Immature natural killer cell (primary cell): ENCODE measurements at regions not wholly inside any gene's neighbourhood (a gene's known extent, or its start where the extent isn't known, plus 50 kb on each side); places are given as distances from the start of the nearest gene placed in this dataset.

ENCODE experiments used
- DNase-seq, 3 donors: peaks; one replicate each; pipeline ENCODE4 v3.0.0; 2022; ENCODE audit warnings: mixed read lengths in 1 of 3
- H3K27ac Mint-ChIP-seq, 6 donors: one replicate each; pipeline ENCODE4 v1.8.0; 2020; ENCODE audit warnings: mixed read lengths in 6 of 6, mild to moderate bottlenecking in 5 of 6, inconsistent platforms in 4 of 6, moderate library complexity in 3 of 6
- H3K27me3 Mint-ChIP-seq, 3 donors: one replicate each; pipeline ENCODE4 v1.8.0; 2020 to 2021; ENCODE audit warnings: low read depth in 3 of 3, mild to moderate bottlenecking in 3 of 3, mixed read lengths in 3 of 3, moderate library complexity in 3 of 3, inconsistent platforms in 1 of 3
- H3K36me3 Mint-ChIP-seq, 3 donors: one replicate each; pipeline ENCODE4 v1.8.0; 2020; ENCODE audit warnings: mixed read lengths in 3 of 3, inconsistent platforms in 2 of 3, mild to moderate bottlenecking in 2 of 3
- H3K4me1 Mint-ChIP-seq, 2 donors: one replicate each; pipeline ENCODE4 v1.8.0; 2020; ENCODE audit warnings: inconsistent platforms in 2 of 2, mild to moderate bottlenecking in 2 of 2, mixed read lengths in 2 of 2, moderate library complexity in 1 of 2
- H3K4me3 Mint-ChIP-seq, 5 donors: one replicate each; pipeline ENCODE4 v1.8.0; 2020; ENCODE audit warnings: mild to moderate bottlenecking in 5 of 5, mixed read lengths in 5 of 5, inconsistent platforms in 3 of 5, moderate library complexity in 3 of 5
- H3K9me3 Mint-ChIP-seq, 6 donors: one replicate each; pipeline ENCODE4 v1.8.0; 2020; ENCODE audit warnings: mild to moderate bottlenecking in 6 of 6, mixed read lengths in 6 of 6, inconsistent platforms in 4 of 6, moderate library complexity in 3 of 6

DNA sequence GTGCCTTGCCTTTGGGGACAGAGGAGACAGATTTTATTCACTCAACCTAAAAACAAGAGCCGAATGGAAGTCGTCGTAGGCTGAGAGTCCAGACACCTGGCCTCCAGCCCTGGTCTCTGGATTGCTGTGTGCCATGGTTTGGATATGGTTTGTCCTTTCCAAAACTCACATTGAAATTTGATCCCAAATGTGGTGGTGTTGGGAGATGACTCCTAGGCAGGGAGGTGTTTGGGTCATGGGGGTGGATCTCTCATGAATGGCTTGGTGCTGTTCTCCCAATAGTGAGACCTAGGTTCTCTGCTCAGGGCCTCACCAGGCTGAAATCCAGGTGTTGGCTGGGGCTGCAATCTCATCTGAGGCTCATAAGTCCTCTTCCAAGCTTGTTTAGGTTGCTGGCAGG, 75.5 kb downstream of the FOXD2 start:
- Mint-ChIP-seq H3K9me3 (peaks cover 0 to 10% (median 0%) of the 10 kb centered on the region in 6 donors), H3K36me3 (no peaks in the 10 kb centered on the region), H3K27me3 (peaks cover 11 to 35% (median 18%) of the 10 kb centered on the region in 3 donors), H3K27ac (no peak overlapping the region), H3K4me1 (peaks cover 2 to 5% of the 10 kb centered on the region in 2 donors), H3K4me3 (no peak overlapping the region)
- DNase-seq: no peak

DNA sequence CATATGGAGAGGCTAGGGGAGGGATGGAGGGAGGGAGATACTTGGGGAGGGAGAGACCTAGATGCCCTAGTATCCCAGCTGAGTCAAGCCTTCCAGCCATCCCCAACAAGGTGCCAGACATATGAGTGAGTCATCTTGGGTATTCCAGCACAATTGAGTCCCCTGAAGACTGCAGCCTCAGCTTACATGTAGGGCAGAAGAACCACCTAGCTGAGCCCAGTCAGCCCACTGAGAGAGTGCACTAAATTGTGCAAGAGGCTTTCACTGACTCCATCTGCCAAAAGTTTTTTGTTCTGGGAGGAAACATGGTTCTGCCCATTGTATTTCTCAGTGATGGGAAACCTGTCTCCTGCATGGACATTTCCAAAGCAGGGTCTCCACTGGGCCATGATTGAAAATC, 76.4 kb downstream of the FOXD2 start:
- Mint-ChIP-seq H3K9me3 (peaks cover 0 to 10% (median 0%) of the 10 kb centered on the region in 6 donors), H3K27me3 (peaks cover 10 to 29% (median 17%) of the 10 kb centered on the region in 3 donors), H3K4me3 (no peak overlapping the region), H3K27ac (no peak overlapping the region), H3K4me1 (no peaks in the 10 kb centered on the region), H3K36me3 (no peaks in the 10 kb centered on the region)
- no peak for DNase-seq

DNA sequence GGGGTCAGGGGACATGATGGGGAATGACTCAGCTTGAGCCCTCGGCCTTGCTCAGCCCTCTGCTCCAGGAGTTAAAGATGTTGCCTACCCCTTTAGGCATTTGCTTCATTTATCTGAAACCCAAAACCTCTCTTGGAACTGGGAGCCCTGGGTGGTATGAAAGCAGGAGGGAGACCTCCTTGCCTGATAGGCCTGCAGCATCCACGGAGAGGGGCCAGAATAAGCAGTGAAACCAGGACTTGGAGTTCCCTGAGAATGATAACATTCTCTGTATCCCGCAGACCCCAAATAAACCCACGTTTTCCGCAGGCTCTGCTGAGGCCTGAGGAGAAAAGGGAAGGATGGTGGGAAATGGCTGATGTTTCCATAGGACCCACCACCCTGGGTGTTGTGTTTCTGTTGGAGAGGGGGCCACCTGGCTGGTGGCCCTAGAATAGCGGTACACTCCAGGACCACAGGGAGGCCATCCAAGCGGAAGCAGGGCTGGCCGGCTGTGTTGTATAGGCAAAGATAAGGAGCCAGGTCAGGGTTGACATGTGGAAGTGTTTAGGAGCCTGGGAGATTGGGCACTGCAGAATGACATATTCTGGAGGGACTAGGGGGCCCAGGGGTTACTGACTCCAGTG, 77.4 kb downstream of the FOXD2 start:
- Mint-ChIP-seq H3K9me3 (peaks cover 0 to 10% (median 0%) of the 10 kb centered on the region in 6 donors), H3K4me1 (no peaks in the 10 kb centered on the region), H3K27ac (no peak overlapping the region), H3K27me3 (peaks cover 5 to 20% (median 11%) of the 10 kb centered on the region in 3 donors), H3K4me3 (no peak overlapping the region), H3K36me3 (no peaks in the 10 kb centered on the region)
- no peak for DNase-seq

DNA sequence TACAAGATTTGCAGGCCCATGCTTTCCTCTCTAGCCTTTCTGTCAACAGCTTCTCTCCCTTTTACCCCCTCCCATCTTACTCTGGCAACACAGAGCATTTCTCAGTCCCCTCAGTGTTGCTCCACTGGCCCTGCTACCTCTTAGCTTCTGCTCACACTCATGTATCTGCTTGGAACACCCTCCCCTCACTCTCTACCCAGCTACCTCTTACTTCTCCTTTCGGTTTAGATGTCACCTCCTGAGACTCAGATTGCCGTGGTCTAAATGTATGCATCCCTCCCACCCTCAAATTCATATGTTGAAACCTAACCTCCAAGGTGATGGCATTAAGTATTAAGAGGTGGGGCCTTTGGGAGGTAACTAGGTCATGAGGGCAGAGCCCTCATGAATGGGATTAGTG, 80.1 kb downstream of the FOXD2 start:
- peaks cover 2 to 12% (median 6%) of the 10 kb centered on the region in 3 donors for H3K27me3 Mint-ChIP-seq

DNA sequence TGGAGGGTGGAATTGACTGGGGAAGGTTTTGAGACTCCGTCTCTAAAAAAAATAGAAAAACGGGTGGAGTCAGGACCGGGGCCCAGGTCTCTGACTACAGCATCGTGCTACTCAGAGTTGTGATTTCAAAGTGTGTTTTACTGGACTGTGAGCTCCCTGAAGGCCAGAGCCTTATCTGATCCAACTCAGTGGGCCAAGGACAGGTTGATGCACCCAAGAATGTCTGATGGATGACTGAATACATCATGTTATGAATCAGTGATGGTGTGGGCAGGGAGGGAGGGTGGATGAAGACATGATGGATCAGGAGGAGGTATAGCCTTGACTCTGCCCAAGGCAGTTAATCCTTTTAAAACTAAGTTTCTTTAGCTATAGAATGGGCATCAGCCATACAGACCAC, 81.6 kb downstream of the FOXD2 start:
- DNase-seq: no peak
- H3K4me1 Mint-ChIP-seq: no peaks in the 10 kb centered on the region
- H3K4me3 Mint-ChIP-seq: no peak overlapping the region
- H3K9me3 Mint-ChIP-seq: peaks cover 0 to 3% (median 0%) of the 10 kb centered on the region in 6 donors
- H3K27me3 Mint-ChIP-seq: peaks cover 8 to 11% (median 8%) of the 10 kb centered on the region in 3 donors
- H3K27ac Mint-ChIP-seq: no peak overlapping the region
- no peaks in the 10 kb centered on the region for H3K36me3 Mint-ChIP-seq

More for the DNA sequence above, 80.1 kb downstream of the FOXD2 start:
- H3K4me1 Mint-ChIP-seq: no peaks in the 10 kb centered on the region
- DNase-seq: no peak
- no peak overlapping the region for H3K27ac Mint-ChIP-seq
- H3K4me3 Mint-ChIP-seq: no peak overlapping the region
- no peaks in the 10 kb centered on the region for H3K36me3 Mint-ChIP-seq
- peaks cover 0 to 10% (median 0%) of the 10 kb centered on the region in 6 donors for H3K9me3 Mint-ChIP-seq

DNA sequence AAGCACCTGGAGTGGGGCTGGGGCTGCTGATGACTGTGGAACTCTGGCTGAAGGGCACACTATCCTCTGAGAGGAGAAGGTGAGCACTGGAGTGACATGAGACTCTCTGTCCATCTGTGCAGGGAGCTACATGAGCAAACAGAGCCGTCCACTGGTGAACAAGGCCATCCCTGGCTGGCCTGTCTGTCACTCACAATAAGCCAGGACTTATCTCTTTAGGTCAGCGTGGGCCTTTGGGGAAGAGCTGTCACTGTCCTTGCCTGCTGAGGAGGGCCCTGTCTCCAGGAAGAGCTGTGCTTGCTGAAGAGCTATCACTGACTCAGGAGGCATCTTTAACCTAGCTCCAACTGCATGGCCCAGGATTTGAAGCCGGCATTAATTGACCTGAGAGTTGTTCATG, 82.1 kb downstream of the FOXD2 start:
- peaks cover 10 to 12% (median 11%) of the 10 kb centered on the region in 3 donors for H3K27me3 Mint-ChIP-seq

DNA sequence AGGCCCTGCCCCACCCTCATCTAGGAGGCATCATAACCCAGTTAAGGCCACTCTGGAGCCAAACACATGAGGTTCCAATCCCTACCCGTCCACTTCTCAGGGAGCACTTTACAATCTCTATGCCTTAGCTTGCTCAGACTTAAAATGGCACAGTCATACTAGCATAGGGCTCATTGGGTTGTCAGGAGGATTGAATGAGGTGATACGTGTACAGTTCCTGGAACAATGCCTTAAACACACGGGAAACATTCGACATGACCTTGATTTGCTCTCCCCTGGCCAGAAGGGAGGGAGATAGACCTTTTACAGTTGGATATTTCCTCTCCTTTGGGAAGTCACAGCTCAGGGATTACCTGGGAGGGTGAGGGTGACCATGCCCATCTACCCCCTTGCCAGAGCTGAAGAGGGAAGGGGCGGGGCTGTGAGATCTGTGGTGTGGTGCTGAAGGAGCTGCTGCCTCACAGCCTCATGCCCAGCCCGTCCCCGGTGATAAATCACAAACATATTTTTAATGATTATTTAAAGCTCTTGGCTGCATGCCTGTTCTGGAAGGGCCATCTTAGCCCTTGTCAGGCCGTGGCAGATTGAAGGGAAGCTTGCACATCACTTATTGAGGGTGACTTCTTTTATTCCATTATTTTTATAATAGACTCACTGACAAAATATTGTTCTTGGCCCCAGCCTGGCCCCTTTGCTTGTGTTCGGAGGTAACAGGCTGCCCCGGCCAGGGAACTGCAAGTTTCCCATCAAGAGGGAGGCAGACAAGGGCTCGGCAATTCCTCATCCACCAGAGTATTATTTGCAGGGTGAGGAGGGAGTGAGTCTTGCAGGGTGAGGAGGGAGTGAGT, 83.4 kb downstream of the FOXD2 start:
- H3K27me3 Mint-ChIP-seq: peaks cover 8 to 13% (median 13%) of the 10 kb centered on the region in 3 donors
- H3K4me1 Mint-ChIP-seq: no peaks in the 10 kb centered on the region
- no peak overlapping the region for H3K27ac Mint-ChIP-seq
- DNase-seq: no peak
- H3K4me3 Mint-ChIP-seq: no peak overlapping the region
- no peaks in the 10 kb centered on the region for H3K9me3 Mint-ChIP-seq
- no peaks in the 10 kb centered on the region for H3K36me3 Mint-ChIP-seq

More for the DNA sequence above, 82.1 kb downstream of the FOXD2 start:
- Mint-ChIP-seq H3K36me3 (no peaks in the 10 kb centered on the region), H3K9me3 (peaks cover 0 to 2% (median 0%) of the 10 kb centered on the region in 6 donors), H3K4me1 (no peaks in the 10 kb centered on the region), H3K4me3 (no peak overlapping the region), H3K27ac (no peak overlapping the region)
- DNase-seq: no peak

DNA sequence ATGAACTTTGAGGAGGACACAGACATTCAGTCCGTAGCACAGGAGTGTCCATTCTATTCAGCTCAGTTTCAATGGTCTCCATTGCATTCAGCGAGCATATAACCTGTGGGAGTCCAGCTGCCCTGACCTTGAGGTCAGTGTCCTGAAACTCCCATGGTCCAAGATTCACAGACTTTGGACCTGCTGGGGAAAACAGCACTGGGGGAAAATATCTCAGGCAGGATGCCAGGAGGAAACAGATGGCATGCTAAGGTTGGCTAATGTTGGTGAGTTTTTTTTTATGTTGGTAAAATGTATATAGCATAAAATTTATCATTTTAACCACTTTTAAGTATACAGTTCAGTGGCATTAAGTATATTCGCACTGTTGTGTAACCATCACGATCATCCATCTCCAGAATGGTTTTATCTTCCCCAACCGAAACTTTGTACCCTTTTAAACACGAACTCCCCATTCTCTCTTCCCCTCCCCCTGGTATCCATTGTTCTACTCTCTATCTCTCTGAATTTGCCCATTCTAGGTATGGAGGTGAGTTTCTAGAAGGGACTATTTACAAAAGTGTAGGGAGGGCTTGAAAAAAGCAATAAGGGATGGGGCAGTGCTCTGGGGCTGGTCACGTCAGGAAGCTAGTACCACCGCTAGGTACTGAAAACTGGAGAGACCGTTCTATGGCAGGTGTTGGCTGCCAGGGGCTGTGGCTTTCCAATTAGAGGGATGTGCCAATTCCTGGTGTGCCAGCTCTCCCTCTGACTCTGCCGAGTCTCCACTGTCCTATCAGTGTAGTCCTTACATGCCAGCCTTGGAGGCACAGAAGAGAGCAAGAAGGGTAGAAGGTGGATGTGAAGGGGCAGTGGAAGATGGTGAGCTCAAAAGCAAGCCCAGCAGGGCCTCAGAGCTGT, 85.3 kb downstream of the FOXD2 start:
- Mint-ChIP-seq H3K4me1 (no peaks in the 10 kb centered on the region), H3K9me3 (peaks cover 0 to 5% (median under 1%) of the 10 kb centered on the region in 6 donors), H3K27me3 (peaks cover 6 to 17% (median 13%) of the 10 kb centered on the region in 3 donors), H3K4me3 (no peak overlapping the region), H3K36me3 (no peaks in the 10 kb centered on the region), H3K27ac (no peak overlapping the region)
- DNase-seq: no peak

DNA sequence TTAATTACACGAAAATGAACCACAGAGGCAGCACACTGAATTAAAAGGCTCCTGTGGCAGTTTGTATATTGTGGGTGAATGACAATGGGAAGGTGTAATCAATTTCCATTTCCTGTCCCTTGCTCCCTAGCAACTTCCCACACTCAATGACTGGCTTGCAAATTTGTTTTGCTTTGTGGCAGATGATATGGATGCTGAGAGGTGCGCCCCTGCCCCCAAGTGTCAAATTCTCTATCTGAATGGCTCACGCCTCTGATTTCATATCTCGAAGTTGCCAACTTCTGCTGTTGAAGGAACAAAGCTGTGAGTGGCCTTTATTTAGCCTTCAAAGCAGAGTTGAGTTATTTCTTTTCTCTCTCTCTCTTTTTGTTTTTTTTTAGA, 86.0 kb downstream of the FOXD2 start:
- Mint-ChIP-seq H3K4me3 (no peak overlapping the region), H3K27me3 (peaks cover 4 to 17% (median 15%) of the 10 kb centered on the region in 3 donors), H3K9me3 (peaks cover under 1 to 10% (median 3%) of the 10 kb centered on the region in 6 donors), H3K4me1 (no peaks in the 10 kb centered on the region), H3K36me3 (no peaks in the 10 kb centered on the region), H3K27ac (no peak overlapping the region)
- DNase-seq: no peak

DNA sequence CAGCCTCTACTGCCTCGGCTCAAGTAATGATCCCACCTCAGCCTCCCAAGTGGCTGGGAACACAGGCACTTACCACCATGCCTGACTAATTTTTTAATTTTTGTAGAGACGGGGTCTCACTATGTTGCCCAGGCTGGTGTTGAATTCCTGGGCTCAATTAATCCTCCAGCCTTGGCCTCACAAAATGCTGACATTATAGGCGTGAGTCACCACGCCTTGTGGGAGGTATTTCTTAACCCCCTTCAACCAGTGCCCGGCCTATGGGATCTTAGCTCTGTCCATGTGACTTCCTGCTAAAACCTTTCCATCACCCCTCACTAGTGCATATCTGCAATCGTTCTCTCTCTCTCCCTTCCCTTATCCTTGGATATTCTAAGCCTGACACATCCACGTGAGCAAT, 86.4 kb downstream of the FOXD2 start:
- no peak for DNase-seq
- H3K27me3 Mint-ChIP-seq: peaks cover 4 to 17% (median 15%) of the 10 kb centered on the region in 3 donors
- no peak overlapping the region for H3K27ac Mint-ChIP-seq
- H3K4me3 Mint-ChIP-seq: no peak overlapping the region
- no peaks in the 10 kb centered on the region for H3K4me1 Mint-ChIP-seq
- H3K36me3 Mint-ChIP-seq: peaks cover 0 to 2% (median 0%) of the 10 kb centered on the region in 3 donors
- H3K9me3 Mint-ChIP-seq: peaks cover 2 to 14% (median 4%) of the 10 kb centered on the region in 6 donors

DNA sequence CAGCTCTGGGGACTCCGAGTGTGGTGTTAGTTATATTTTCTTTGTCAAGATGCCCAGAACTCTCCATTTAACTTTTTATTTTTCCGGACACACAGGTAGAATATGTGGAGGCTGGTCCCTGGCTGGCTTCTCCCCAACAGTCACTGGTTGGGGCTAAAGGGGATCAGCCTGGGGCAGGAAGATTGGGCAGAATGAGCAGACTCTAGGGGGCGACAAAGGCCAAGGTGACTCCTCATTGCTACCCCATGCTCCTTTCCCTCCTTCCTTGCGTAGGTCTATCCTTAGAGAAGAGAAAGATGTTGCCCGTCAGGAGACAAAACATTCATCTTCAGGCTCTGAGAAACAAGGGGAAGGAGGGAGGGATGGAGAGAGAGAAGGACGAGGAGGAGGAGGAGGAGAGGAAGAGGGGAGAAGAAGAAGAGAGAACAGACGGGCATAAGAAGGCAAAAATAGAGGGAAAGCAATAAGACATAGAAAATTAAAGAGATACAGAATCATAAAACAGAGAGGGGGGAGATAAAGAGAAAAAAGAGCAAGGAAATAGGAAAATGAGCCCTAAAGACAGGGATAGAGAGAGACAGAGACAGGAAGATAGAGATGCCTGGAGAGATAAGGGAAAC, 89.9 kb downstream of the FOXD2 start:
- Mint-ChIP-seq H3K27me3 (peaks cover 4 to 19% (median 15%) of the 10 kb centered on the region in 3 donors), H3K4me3 (no peak overlapping the region), H3K4me1 (peaks cover 0 to 4% of the 10 kb centered on the region in 2 donors), H3K36me3 (peaks cover 0 to 6% (median 0%) of the 10 kb centered on the region in 3 donors), H3K9me3 (peaks cover 2 to 20% (median 9%) of the 10 kb centered on the region in 6 donors), H3K27ac (no peak overlapping the region)
- DNase-seq: no peak

DNA sequence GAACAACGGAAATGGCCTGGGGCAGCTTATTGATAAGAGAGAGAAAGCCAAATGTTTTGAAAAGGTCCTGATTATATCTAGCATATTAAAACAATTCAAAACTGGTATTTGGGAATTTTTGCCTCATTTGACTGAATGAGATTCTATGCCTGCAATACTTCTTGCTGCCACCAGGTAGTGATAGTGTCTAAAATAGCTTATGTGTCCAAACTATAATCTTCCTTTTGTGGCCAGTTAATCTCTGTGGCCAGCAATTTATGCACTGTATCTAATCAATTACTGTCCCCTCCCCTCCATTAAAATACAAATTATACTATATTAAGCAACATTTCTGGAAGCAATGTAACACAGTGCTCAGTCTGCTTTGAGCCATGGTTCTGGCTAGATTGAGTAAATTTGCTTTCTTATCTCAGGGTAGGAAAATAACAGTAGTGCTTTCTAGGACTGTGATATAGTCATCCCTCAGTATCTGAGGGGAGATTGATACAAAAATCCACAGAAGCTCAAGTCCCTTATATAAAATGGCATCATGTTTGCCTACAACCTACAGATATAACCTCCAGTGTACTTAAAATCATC, 91.8 kb downstream of the FOXD2 start:
- Mint-ChIP-seq H3K36me3 (peaks cover 0 to 6% (median 0%) of the 10 kb centered on the region in 3 donors), H3K27me3 (peaks cover 2 to 11% (median 9%) of the 10 kb centered on the region in 3 donors), H3K4me1 (peaks cover 10 to 13% of the 10 kb centered on the region in 2 donors), H3K27ac (no peak overlapping the region), H3K9me3 (peaks cover 2 to 20% (median 9%) of the 10 kb centered on the region in 6 donors), H3K4me3 (no peak overlapping the region)
- DNase-seq: no peak
